ENCODE measurements at regions not wholly inside any gene's neighbourhood (a gene's known extent, or its start where the extent isn't known, plus 50 kb on each side); places are given as distances from the start of the nearest gene placed in this dataset.
A peak's percentile ranks its signal among the peaks of the same experiment; 100 is the strongest.

DNA sequence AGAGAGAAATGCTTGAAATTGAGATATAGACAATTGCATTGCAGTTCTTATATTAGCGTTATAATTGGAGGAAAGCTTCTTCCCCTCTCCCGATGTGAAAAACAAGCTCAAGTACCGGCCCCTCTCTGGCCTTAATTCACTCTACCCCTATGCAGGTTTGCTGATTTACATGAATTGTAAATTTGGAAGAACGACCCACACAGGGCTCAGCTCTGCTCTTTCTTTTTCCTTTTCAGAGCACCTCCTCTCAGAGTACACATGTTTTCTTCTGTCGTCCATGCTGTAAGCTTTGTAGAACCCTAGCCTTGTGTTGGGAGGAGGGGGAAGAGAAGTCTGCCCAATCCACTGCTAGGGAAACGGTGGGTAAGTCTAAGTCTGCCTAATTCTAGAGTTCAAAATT lies 140.8 kb downstream of the IQUB start:
- BruUV-seq (replicated peaks), result no TSS peak
- no peaks in the 10 kb centered on the region for H3K4me1 Mint-ChIP-seq (ENCODE audit: low read depth, unreplicated experiment)
- CTCF ChIA-PET, result interaction anchor here (0.7 kb wide), 1 partner anchor 74 kb away, joined by 3 read pairs; no protein-coding TSS in a partner anchor
- no peaks in the 10 kb centered on the region for H3K36me3 Mint-ChIP-seq (ENCODE audit: insufficient read depth, unreplicated experiment)
- no peak for TF ChIP-seq CTCF (IDR thresholded peaks at IDR 0.05; ENCODE audit: unreplicated experiment)
- intact Hi-C loops (cut with micrococcal nuclease; ENCODE audit: unreplicated experiment), result no loop called here
- peaks cover 10% of the 10 kb centered on the region for H3K27me3 Mint-ChIP-seq (ENCODE audit: unreplicated experiment)
- no peak overlapping the region for H3K27ac Mint-ChIP-seq (ENCODE audit: unreplicated experiment)
- no peak overlapping the region for H3K4me3 Mint-ChIP-seq (ENCODE audit: low read depth, unreplicated experiment)
- no peaks in the 10 kb centered on the region for H3K9me3 Mint-ChIP-seq (ENCODE audit: low read depth, unreplicated experiment)
- no peak for DNase-seq

GRCh38 chr7:123372368-123372767 lies 162.0 kb downstream of the IQUB start:
- H3K4me1 Mint-ChIP-seq (ENCODE audit: low read depth, unreplicated experiment), result no peaks in the 10 kb centered on the region
- CTCF ChIA-PET, result no interaction called here
- no peaks in the 10 kb centered on the region for H3K36me3 Mint-ChIP-seq (ENCODE audit: insufficient read depth, unreplicated experiment)
- intact Hi-C loops (cut with micrococcal nuclease; ENCODE audit: unreplicated experiment), result no loop called here
- H3K4me3 Mint-ChIP-seq (ENCODE audit: low read depth, unreplicated experiment), result no peak overlapping the region
- TF ChIP-seq CTCF (IDR thresholded peaks at IDR 0.05; ENCODE audit: unreplicated experiment), result no peak
- no peak for DNase-seq
- H3K9me3 Mint-ChIP-seq (ENCODE audit: low read depth, unreplicated experiment), result no peaks in the 10 kb centered on the region
- BruUV-seq (replicated peaks), result no TSS peak
- no peaks in the 10 kb centered on the region for H3K27me3 Mint-ChIP-seq (ENCODE audit: unreplicated experiment)
- no peak overlapping the region for H3K27ac Mint-ChIP-seq (ENCODE audit: unreplicated experiment)

- CTCF ChIA-PET, result interaction anchor here (0.7 to 2.3 kb wide), 10 partner anchors 15 to 817 kb away, joined by 3 to 28 read pairs (median 4); no protein-coding TSS in a partner anchor
- peak; percentile 24 for DNase-seq
- intact Hi-C loops (cut with micrococcal nuclease; ENCODE audit: unreplicated experiment), result loop anchor here (1.0 to 10.0 kb wide), 5 partner anchors 158 to 563 kb away; partner anchors contain the start of gene CADPS2
- H3K4me3 Mint-ChIP-seq (ENCODE audit: low read depth, unreplicated experiment), result no peak overlapping the region
- no peaks in the 10 kb centered on the region for H3K27me3 Mint-ChIP-seq (ENCODE audit: unreplicated experiment)
- BruUV-seq (replicated peaks), result no TSS peak
- no peaks in the 10 kb centered on the region for H3K4me1 Mint-ChIP-seq (ENCODE audit: low read depth, unreplicated experiment)
- no peak overlapping the region for H3K27ac Mint-ChIP-seq (ENCODE audit: unreplicated experiment)
- no peaks in the 10 kb centered on the region for H3K36me3 Mint-ChIP-seq (ENCODE audit: insufficient read depth, unreplicated experiment)
- TF ChIP-seq CTCF (IDR thresholded peaks at IDR 0.05; ENCODE audit: unreplicated experiment), result peak; percentile 66
- no peaks in the 10 kb centered on the region for H3K9me3 Mint-ChIP-seq (ENCODE audit: low read depth, unreplicated experiment)
Observed at GRCh38 chr7:123367484-123368122, 166.8 kb downstream of the IQUB start.

DNA sequence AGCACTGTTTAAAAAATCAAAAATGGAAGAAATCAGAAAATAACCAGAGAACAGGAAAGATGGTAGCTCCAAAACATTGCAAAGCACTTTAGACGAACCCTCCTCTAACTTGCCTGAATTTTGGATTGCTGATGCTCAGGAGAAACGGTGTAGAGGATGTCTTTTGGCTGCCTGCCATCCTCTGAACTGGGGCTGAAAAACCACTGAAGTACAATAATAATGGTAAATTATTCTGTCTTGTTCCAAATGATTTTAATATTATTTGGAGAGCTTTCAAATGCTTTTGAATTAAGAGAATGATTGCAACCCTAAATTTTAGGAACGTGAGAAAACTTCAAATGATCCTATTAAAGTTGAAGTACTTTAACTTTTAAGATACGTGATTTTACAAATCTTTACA lies 167.3 kb upstream of the SLC13A1 start:
- BruUV-seq (replicated peaks), result no TSS peak
- CTCF ChIA-PET, result interaction anchor here (0.7 to 2.3 kb wide), 10 partner anchors 14 to 816 kb away, joined by 3 to 28 read pairs (median 4); no protein-coding TSS in a partner anchor
- intact Hi-C loops (cut with micrococcal nuclease; ENCODE audit: unreplicated experiment), result loop anchor here (1.0 to 10.0 kb wide), 5 partner anchors 158 to 562 kb away; partner anchors contain the start of gene CADPS2
- Mint-ChIP-seq H3K27ac (ENCODE audit: unreplicated experiment) (no peak overlapping the region), H3K9me3 (ENCODE audit: low read depth, unreplicated experiment) (no peaks in the 10 kb centered on the region), H3K36me3 (ENCODE audit: insufficient read depth, unreplicated experiment) (no peaks in the 10 kb centered on the region), H3K4me3 (ENCODE audit: low read depth, unreplicated experiment) (no peak overlapping the region), H3K27me3 (ENCODE audit: unreplicated experiment) (no peaks in the 10 kb centered on the region), H3K4me1 (ENCODE audit: low read depth, unreplicated experiment) (no peaks in the 10 kb centered on the region)
- no peak for TF ChIP-seq CTCF (IDR thresholded peaks at IDR 0.05; ENCODE audit: unreplicated experiment)
- DNase-seq, result no peak

Measured in Calu3 (cell line).